OCI-LY1 (cell line): ENCODE measurements at regions not wholly inside any gene's neighbourhood (a gene's known extent, or its start where the extent isn't known, plus 50 kb on each side); places are given as distances from the start of the nearest gene placed in this dataset.

ENCODE experiments used
- H2AFZ ChIP-seq: fragments of 200-600 bp; sonication (generic), shearing (Covaris generic); 2 replicates; pipeline ENCODE4 v1.6.0; 2014; ENCODE audit warnings: antibody characterized with exemption, mild to moderate bottlenecking, low read length
- H3F3A ChIP-seq: fragments of 200-600 bp; sonication (generic), shearing (Covaris generic); 2 replicates; pipeline ENCODE4 v1.6.0; 2014; ENCODE audit warnings: mild to moderate bottlenecking, antibody characterized with exemption, low read length, moderate library complexity; ENCODE audit not compliant: insufficient read depth
- H3K27ac ChIP-seq: fragments of 200-600 bp; sonication (generic); 2 replicates; pipeline ENCODE4 v1.5.1; 2014; ENCODE audit warnings: low read length, mixed run types, mild to moderate bottlenecking, low read depth; ENCODE audit not compliant: poor library complexity, severe bottlenecking
- H3K27me3 ChIP-seq: fragments of 200-600 bp; sonication (generic); 2 replicates; pipeline ENCODE4 v1.6.0; 2014; ENCODE audit warnings: antibody characterized with exemption, mild to moderate bottlenecking, low read length, moderate library complexity; ENCODE audit not compliant: insufficient read depth
- H3K36me3 ChIP-seq: fragments of 200-600 bp; sonication (generic); 2 replicates; pipeline ENCODE4 v1.6.1; 2014; ENCODE audit warnings: mild to moderate bottlenecking, antibody characterized with exemption, low read length, moderate library complexity, mixed read lengths; ENCODE audit not compliant: insufficient read depth
- H3K4me1 ChIP-seq: fragments of 200-600 bp; sonication (generic); 2 replicates; pipeline ENCODE4 v1.5.1; 2014; ENCODE audit warnings: mild to moderate bottlenecking, low read length, moderate library complexity; ENCODE audit not compliant: insufficient read depth, severe bottlenecking
- H3K4me2 ChIP-seq: fragments of 200-600 bp; sonication (generic), shearing (Covaris generic); 2 replicates; pipeline ENCODE4 v1.6.1; 2014; ENCODE audit warnings: low read length
- H3K4me3 ChIP-seq: fragments of 200-600 bp; sonication (generic); 2 replicates; pipeline ENCODE4 v1.5.1; 2014; ENCODE audit warnings: low read length, low read depth, mild to moderate bottlenecking, mixed read lengths; ENCODE audit not compliant: poor library complexity, severe bottlenecking
- H3K79me2 ChIP-seq: fragments of 200-600 bp; shearing (Covaris generic); 2 replicates; pipeline ENCODE4 v1.6.1; 2016; ENCODE audit warnings: mixed run types, low read length, mixed read lengths; ENCODE audit not compliant: insufficient read depth
- H3K9ac ChIP-seq: fragments of 200-600 bp; sonication (generic), shearing (Covaris generic); 2 replicates; pipeline ENCODE4 v1.6.1; 2014; ENCODE audit warnings: mild to moderate bottlenecking, low read length, mixed read lengths
- H3K9me2 ChIP-seq: fragments of 200-600 bp; sonication (generic), shearing (Covaris generic); 2 replicates; pipeline ENCODE4 v1.6.1; 2014; ENCODE audit warnings: low read depth, mild to moderate bottlenecking, low read length, mixed read lengths
- H3K9me3 ChIP-seq: fragments of 200-600 bp; shearing (Covaris generic); 2 replicates; pipeline ENCODE4 v1.6.1; 2014; ENCODE audit warnings: low read length, mixed read lengths
- H4K20me1 ChIP-seq: fragments of 200-600 bp; sonication (generic), shearing (Covaris generic); 2 replicates; pipeline ENCODE4 v1.6.0; 2016; ENCODE audit warnings: mild to moderate bottlenecking, low read length; ENCODE audit not compliant: insufficient read depth
- CTCF ChIP-seq: fragments of 200-600 bp; sonication (generic), shearing (Covaris generic); IDR thresholded peaks from 2 replicates; pipeline ENCODE4 v1.5.1; 2017; ENCODE audit warnings: mild to moderate bottlenecking, antibody characterized with exemption, low read length, moderate library complexity, mixed read lengths
- EZH2 ChIP-seq: fragments of 200-600 bp; sonication (generic), shearing (Covaris generic); IDR thresholded peaks from 2 replicates; pipeline ENCODE4 v1.8.0; 2017; ENCODE audit warnings: borderline replicate concordance, mixed run types, mild to moderate bottlenecking, antibody characterized with exemption, low read length, moderate library complexity, mixed read lengths

DNA sequence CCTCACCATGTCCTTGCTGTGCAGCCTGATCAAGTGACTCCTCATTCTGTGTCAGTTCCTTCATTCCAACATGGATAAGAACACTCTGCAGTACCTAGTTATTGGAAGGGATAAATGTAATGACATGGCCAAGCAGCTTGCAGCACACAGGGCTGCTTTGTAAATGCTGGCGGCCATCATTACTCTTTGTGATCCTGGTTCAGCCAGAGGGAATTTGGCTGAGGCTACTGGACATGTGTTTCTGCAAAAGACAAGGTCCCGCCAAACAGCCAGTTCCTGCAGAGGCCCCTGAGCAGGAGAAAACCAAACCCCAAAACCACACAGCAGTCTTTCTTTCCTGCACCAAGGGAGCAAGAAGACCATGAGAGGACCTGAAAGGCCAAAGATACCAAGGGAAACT, 495.8 kb downstream of the AJAP1 start:
- no peaks in the 10 kb centered on the region for H3F3A ChIP-seq
- H3K9ac ChIP-seq = no peak overlapping the region
- no peaks in the 10 kb centered on the region for H3K79me2 ChIP-seq
- no peaks in the 10 kb centered on the region for H3K4me1 ChIP-seq
- H3K4me2 ChIP-seq = no peak overlapping the region
- H4K20me1 ChIP-seq = no peaks in the 10 kb centered on the region
- no peak overlapping the region for H2AFZ ChIP-seq
- H3K9me3 ChIP-seq = no peaks in the 10 kb centered on the region
- no peak for TF ChIP-seq EZH2
- H3K27me3 ChIP-seq = no peaks in the 10 kb centered on the region; the same call in 1 of the 2 replicates
- H3K27ac ChIP-seq = no peak overlapping the region
- no peaks in the 10 kb centered on the region for H3K9me2 ChIP-seq
- H3K36me3 ChIP-seq = no peaks in the 10 kb centered on the region
- no peak overlapping the region for H3K4me3 ChIP-seq

DNA sequence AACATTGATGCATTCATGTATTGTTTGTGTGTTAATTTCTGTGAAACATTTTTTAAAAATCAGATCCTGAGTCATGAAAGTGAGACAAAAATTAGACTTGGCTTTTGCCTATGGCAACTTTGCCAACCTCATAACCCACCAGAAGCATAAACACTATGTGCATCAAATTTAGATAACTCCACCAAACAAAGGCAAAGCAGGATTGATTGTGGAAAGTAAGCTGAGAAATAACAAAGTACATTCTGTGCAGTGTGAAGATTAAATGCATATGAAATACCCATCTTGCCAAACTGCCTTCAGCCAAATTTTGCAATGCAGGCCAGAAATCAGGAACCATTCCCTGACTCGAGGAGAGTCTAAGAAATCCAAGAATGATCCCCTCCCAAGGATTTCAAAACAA, 493.4 kb downstream of the AJAP1 start:
- TF ChIP-seq EZH2 (no peak), CTCF (no peak)
- Histone ChIP-seq H3K4me1 (no peaks in the 10 kb centered on the region), H3K36me3 (no peaks in the 10 kb centered on the region), H3K27me3 (no peaks in the 10 kb centered on the region; the same call in 1 of the 2 replicates), H3K27ac (no peak overlapping the region), H3K9ac (no peak overlapping the region), H3K4me2 (no peak overlapping the region), H3K4me3 (no peak overlapping the region), H3F3A (no peaks in the 10 kb centered on the region), H2AFZ (no peak overlapping the region), H3K9me2 (no peaks in the 10 kb centered on the region), H3K9me3 (no peaks in the 10 kb centered on the region), H3K79me2 (no peaks in the 10 kb centered on the region), H4K20me1 (no peaks in the 10 kb centered on the region)

GRCh38 chr1:5142389-5142788, 488.0 kb downstream of the AJAP1 start:
- Histone ChIP-seq H3K4me1 (no peaks in the 10 kb centered on the region), H3K9me2 (no peaks in the 10 kb centered on the region), H2AFZ (no peak overlapping the region), H3K9me3 (no peaks in the 10 kb centered on the region), H4K20me1 (no peaks in the 10 kb centered on the region), H3K27ac (no peak overlapping the region), H3K36me3 (no peaks in the 10 kb centered on the region), H3K79me2 (no peaks in the 10 kb centered on the region), H3F3A (no peaks in the 10 kb centered on the region), H3K4me2 (no peak overlapping the region), H3K27me3 (no peaks in the 10 kb centered on the region), H3K9ac (no peak overlapping the region), H3K4me3 (no peak overlapping the region)
- no peak for TF ChIP-seq CTCF
- TF ChIP-seq EZH2 = no peak

DNA sequence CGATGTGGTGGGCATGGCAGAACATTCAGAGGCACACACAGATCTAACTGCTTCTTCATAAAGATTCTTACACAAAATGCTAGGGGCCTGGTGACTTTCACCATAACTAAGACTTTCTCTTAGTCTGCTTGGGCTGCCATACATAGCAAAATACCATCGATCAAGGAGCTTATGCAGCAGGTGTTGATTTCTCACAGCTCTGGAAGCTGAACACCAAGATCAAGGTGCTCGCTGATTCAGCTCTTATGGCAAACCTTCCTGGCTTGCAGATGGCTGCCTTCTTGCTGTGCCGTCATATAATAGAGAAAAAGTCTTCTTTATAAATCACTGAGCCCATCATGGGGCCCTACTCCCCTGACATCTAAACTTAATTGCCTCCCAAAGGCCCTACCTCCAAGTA, 487.3 kb downstream of the AJAP1 start:
- Histone ChIP-seq H3F3A (no peaks in the 10 kb centered on the region), H3K36me3 (no peaks in the 10 kb centered on the region), H3K79me2 (no peaks in the 10 kb centered on the region), H3K9ac (no peak overlapping the region), H3K4me1 (no peaks in the 10 kb centered on the region), H3K4me3 (no peak overlapping the region), H3K9me3 (no peaks in the 10 kb centered on the region), H3K27ac (no peak overlapping the region), H3K27me3 (no peaks in the 10 kb centered on the region), H4K20me1 (no peaks in the 10 kb centered on the region), H2AFZ (no peak overlapping the region), H3K4me2 (no peak overlapping the region), H3K9me2 (no peaks in the 10 kb centered on the region)
- TF ChIP-seq CTCF (no peak), EZH2 (no peak)
